ENCODE measurements at regions not wholly inside any gene's neighbourhood (a gene's known extent, or its start where the extent isn't known, plus 50 kb on each side); places are given as distances from the start of the nearest gene placed in this dataset.

DNA sequence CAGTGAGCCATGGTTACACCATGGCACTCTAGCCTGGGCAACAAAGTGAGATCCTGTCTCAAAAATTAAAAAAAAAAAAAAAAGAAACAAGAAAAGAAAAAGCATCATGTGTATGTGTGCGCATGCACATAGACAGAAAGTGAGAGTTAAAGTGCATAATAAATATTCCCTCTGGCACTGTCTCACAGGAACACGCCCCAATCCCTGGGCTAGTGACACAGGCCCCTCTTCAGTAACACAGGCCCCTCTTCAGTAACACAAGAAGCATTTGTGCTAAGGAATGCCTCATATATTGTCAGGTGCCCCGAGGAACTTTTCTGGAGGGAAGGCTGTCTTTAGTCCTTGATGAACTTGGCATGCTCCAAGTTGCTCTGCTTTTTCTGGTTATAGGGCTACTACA lies 57.5 kb downstream of the RPL27A start:
- TF ChIP-seq, protein P1, sequence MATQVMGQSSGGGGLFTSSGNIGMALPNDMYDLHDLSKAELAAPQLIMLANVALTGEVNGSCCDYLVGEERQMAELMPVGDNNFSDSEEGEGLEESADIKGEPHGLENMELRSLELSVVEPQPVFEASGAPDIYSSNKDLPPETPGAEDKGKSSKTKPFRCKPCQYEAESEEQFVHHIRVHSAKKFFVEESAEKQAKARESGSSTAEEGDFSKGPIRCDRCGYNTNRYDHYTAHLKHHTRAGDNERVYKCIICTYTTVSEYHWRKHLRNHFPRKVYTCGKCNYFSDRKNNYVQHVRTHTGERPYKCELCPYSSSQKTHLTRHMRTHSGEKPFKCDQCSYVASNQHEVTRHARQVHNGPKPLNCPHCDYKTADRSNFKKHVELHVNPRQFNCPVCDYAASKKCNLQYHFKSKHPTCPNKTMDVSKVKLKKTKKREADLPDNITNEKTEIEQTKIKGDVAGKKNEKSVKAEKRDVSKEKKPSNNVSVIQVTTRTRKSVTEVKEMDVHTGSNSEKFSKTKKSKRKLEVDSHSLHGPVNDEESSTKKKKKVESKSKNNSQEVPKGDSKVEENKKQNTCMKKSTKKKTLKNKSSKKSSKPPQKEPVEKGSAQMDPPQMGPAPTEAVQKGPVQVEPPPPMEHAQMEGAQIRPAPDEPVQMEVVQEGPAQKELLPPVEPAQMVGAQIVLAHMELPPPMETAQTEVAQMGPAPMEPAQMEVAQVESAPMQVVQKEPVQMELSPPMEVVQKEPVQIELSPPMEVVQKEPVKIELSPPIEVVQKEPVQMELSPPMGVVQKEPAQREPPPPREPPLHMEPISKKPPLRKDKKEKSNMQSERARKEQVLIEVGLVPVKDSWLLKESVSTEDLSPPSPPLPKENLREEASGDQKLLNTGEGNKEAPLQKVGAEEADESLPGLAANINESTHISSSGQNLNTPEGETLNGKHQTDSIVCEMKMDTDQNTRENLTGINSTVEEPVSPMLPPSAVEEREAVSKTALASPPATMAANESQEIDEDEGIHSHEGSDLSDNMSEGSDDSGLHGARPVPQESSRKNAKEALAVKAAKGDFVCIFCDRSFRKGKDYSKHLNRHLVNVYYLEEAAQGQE (IDR thresholded peaks at IDR 0.05; ENCODE audit: insufficient read depth in 1 of 2, low read depth in 2 of 2, low read length in 2 of 2), result no peak
- TF ChIP-seq FOXP2 (optimal IDR thresholded peaks at IDR 0.05; ENCODE audit: borderline replicate concordance, extremely low read depth, extremely low read length, insufficient read depth) (no peak), SIN3A (IDR thresholded peaks at IDR 0.05; ENCODE audit: borderline replicate concordance, insufficient read depth, low read length) (no peak), POLR2AphosphoS5 (IDR thresholded peaks at IDR 0.05; ENCODE audit: low read depth, low read length) (no peak), TAF1 (IDR thresholded peaks at IDR 0.05; ENCODE audit: borderline replicate concordance, insufficient read depth, low read length) (no peak)

DNA sequence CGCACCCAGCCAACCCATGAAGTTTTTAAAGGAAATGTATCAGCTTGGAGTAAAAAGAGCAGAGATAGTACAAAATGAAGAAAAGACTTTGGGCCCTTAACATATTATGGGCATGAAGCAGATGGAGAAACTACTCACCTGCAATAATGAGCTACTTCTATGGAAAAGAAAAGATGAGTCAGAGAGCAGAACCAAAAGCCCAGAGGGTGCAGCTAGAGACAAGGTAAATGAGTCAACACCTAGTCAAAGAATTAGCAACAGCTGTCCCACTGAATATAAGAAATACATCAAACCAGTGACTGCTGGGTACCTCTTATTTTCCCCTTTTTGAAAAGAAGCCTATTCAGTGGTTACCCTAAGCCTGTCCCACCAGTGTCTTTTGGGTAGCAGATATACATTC lies 61.8 kb downstream of the RPL27A start:
- TF ChIP-seq, protein P1 (IDR thresholded peaks at IDR 0.05; ENCODE audit: insufficient read depth in 1 of 2, low read depth in 2 of 2, low read length in 2 of 2), result no peak
- no peak for TF ChIP-seq SIN3A (IDR thresholded peaks at IDR 0.05; ENCODE audit: borderline replicate concordance, insufficient read depth, low read length)
- TF ChIP-seq TAF1 (IDR thresholded peaks at IDR 0.05; ENCODE audit: borderline replicate concordance, insufficient read depth, low read length), result no peak
- no peak for TF ChIP-seq POLR2AphosphoS5 (IDR thresholded peaks at IDR 0.05; ENCODE audit: low read depth, low read length)
- no peak for TF ChIP-seq FOXP2 (optimal IDR thresholded peaks at IDR 0.05; ENCODE audit: borderline replicate concordance, extremely low read depth, extremely low read length, insufficient read depth)

DNA sequence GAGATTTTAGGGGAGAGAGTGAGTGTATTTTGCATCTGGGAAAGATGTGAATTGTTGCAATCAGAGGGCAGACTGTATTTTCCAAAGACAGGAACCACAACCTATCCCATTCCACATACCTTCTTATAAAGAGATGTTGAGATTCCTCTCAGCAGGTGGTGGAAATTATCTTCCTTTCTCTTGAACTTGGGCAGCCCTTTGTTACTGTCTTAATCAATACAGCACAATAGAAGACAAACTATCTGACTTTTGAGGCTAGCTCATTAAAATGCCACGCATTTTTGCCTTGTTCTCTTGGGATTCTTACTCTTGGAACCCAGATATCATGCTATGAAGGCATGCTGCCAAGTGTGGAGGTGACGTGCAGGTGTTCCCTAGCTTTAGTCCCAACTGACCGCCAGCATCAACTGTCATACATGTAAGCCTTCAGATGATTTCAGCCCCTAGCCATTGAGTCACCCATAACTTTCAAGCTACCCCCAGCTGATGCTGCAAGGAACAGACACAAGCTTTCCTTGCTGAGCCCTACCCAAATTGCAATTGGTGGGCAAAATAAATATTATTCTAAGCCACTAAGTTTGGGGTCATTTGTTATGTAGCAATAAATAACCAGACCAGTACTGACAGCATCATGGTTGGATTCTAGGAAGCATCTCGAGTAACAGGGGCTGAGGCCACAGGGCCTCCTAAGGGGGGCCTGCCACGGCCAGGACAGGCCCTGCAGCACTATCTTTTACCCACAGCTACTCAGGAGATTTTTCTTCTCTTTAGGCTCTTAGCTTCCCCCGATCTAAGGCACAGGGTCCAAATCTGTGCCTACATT lies 63.0 kb downstream of the RPL27A start:
- TF ChIP-seq SIN3A (IDR thresholded peaks at IDR 0.05; ENCODE audit: borderline replicate concordance, insufficient read depth, low read length), result no peak
- no peak for TF ChIP-seq POLR2AphosphoS5 (IDR thresholded peaks at IDR 0.05; ENCODE audit: low read depth, low read length)
- TF ChIP-seq, protein P1 (IDR thresholded peaks at IDR 0.05; ENCODE audit: insufficient read depth in 1 of 2, low read depth in 2 of 2, low read length in 2 of 2), result no peak
- TF ChIP-seq FOXP2 (optimal IDR thresholded peaks at IDR 0.05; ENCODE audit: borderline replicate concordance, extremely low read depth, extremely low read length, insufficient read depth), result no peak
- TF ChIP-seq TAF1 (IDR thresholded peaks at IDR 0.05; ENCODE audit: borderline replicate concordance, insufficient read depth, low read length), result no peak

DNA sequence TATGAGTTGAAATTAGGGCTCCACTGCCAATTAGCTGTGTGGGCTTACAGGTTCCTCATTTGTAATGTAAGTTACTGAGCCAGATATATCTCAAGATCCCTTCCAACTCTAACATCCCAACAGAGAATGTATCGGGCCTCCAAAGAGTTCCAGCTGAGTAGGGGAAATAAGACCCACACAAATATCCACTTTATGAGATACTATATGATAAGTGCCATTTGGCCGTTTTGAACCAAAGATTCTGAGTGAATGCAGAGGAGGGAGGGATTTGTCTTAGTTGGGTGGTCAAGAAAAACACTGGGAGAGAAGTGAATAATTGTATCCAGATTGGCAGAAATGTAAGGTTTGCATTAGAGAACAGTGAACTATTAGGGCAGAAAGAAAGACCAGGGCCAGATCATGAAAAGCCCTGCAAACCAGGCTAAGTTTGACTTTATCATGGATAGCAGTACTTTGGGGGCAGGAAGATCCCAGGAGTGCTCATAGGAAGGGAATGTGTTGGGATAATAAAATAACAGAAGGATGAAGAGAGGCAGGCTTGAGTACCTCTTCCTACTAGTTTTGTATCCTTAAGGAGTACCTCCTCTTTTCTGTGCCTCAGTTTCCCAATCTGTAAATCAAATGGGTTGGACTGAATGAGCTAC lies 63.9 kb downstream of the RPL27A start:
- TF ChIP-seq TAF1 (IDR thresholded peaks at IDR 0.05; ENCODE audit: borderline replicate concordance, insufficient read depth, low read length) (no peak), POLR2AphosphoS5 (IDR thresholded peaks at IDR 0.05; ENCODE audit: low read depth, low read length) (no peak), FOXP2 (optimal IDR thresholded peaks at IDR 0.05; ENCODE audit: borderline replicate concordance, extremely low read depth, extremely low read length, insufficient read depth) (no peak), SIN3A (IDR thresholded peaks at IDR 0.05; ENCODE audit: borderline replicate concordance, insufficient read depth, low read length) (no peak)
- TF ChIP-seq, protein P1 (IDR thresholded peaks at IDR 0.05; ENCODE audit: insufficient read depth in 1 of 2, low read depth in 2 of 2, low read length in 2 of 2), result no peak
